B cell (primary cell): ENCODE measurements at regions not wholly inside any gene's neighbourhood (a gene's known extent, or its start where the extent isn't known, plus 50 kb on each side); places are given as distances from the start of the nearest gene placed in this dataset.

Experiments used
- ATAC-seq: fragments of 200-7000 bp; cut with Tn5 transposase; one replicate; pipeline ENCODE4 v1.10.0; 2021; ENCODE audit warnings: low read depth, mild to moderate bottlenecking, moderate number of reproducible peaks, moderate library complexity
- CTCF ChIA-PET: fragments of 350-600 bp; sonication (Branson Sonifier 250); formaldehyde crosslinking; loops from one replicate; lab custom pipeline; 2021; ENCODE audit warnings: antibody characterized with exemption, inconsistent platforms; lab: Charles Lee
- POLR2A ChIA-PET: fragments of 350-600 bp; sonication (Branson Sonifier 250); formaldehyde crosslinking; loops from one replicate; lab custom pipeline; 2021; ENCODE audit warnings: antibody characterized with exemption; lab: Charles Lee
- DNase-seq: peaks from one replicate; pipeline ENCODE4 v3.0.0; 2013
- H2AFZ ChIP-seq: 2 replicates; pipeline ENCODE4 v1.6.1; 2012; ENCODE audit warnings: mild to moderate bottlenecking, low read depth, low read length; ENCODE audit not compliant: insufficient read depth, poor library complexity, severe bottlenecking
- H3K27ac ChIP-seq, 2 donors: 1 replicate in 1 of 2; 2 replicates in 1 of 2; pipeline ENCODE4 v1.5.1; 2012 to 2013; ENCODE audit warnings: low read length in 2 of 2, mild to moderate bottlenecking in 2 of 2, moderate library complexity in 1 of 2
- H3K27me3 ChIP-seq, 4 experiments: fragments of 200-600 bp in 1 of 4; sonication (generic) in 1 of 4; replicated peaks in 1 of 4; 1 replicate in 2 of 4; 2 replicates in 2 of 4; pipeline versions ENCODE4 v1.6.1 to v1.7.0; 2013 to 2016; ENCODE audit warnings: low read length in 3 of 4, mild to moderate bottlenecking in 2 of 4, mixed read lengths in 1 of 4, moderate library complexity in 1 of 4; ENCODE audit not compliant: insufficient read depth in 4 of 4, control insufficient read depth in 3 of 4; ENCODE audit errors: control extremely low read depth in 1 of 4
- H3K36me3 ChIP-seq, 2 experiments: replicated peaks in 1 of 2; 1 replicate in 1 of 2; 2 replicates in 1 of 2; pipeline versions ENCODE4 v1.6.1 to v1.7.1; 2013; ENCODE audit warnings: low read length in 1 of 2; ENCODE audit not compliant: insufficient read depth in 2 of 2, control insufficient read depth in 1 of 2; ENCODE audit errors: control extremely low read depth in 1 of 2, extremely low read depth in 1 of 2
- H3K4me1 ChIP-seq, 2 donors: fragments of 200-600 bp in 1 of 2; sonication (generic) in 1 of 2; 1 replicate in 1 of 2; 2 replicates in 1 of 2; pipeline versions ENCODE4 v1.5.1 to v1.6.1; 2013 to 2017; ENCODE audit warnings: low read length in 2 of 2; ENCODE audit not compliant: control insufficient read depth in 2 of 2, insufficient read depth in 2 of 2
- H3K4me2 ChIP-seq: replicated peaks from 2 replicates; pipeline ENCODE3; 2012; ENCODE audit warnings: mild to moderate bottlenecking, low read depth, low read length; ENCODE audit not compliant: poor library complexity, severe bottlenecking
- H3K4me3 ChIP-seq, 5 experiments: fragments of 200-600 bp in 1 of 5; sonication (generic) in 1 of 5; 1 replicate in 3 of 5; 2 replicates in 2 of 5; pipeline versions ENCODE4 v1.5.1 to v1.7.0; 2011 to 2016; ENCODE audit warnings: low read length in 4 of 5, mild to moderate bottlenecking in 4 of 5, low read depth in 2 of 5, control low read depth in 1 of 5, moderate library complexity in 1 of 5; ENCODE audit not compliant: insufficient read depth in 1 of 5; ENCODE audit errors: control extremely low read depth in 1 of 5, extremely low read depth in 1 of 5
- H3K79me2 ChIP-seq: fragments of 200-600 bp; sonication (generic); one replicate; pipeline ENCODE4 v1.6.0; 2016; ENCODE audit warnings: low read length; ENCODE audit not compliant: control insufficient read depth, insufficient read depth
- H3K9ac ChIP-seq: fragments of 200-600 bp; sonication (generic); 2 replicates; pipeline ENCODE4 v1.6.1; 2017; ENCODE audit warnings: mild to moderate bottlenecking, low read length, moderate library complexity
- H3K9me3 ChIP-seq, 3 donors: one replicate each; pipeline versions ENCODE4 v1.6.1 to v1.7.1; 2013; ENCODE audit warnings: low read length in 2 of 3; ENCODE audit not compliant: control insufficient read depth in 2 of 3, insufficient read depth in 1 of 3; ENCODE audit errors: control extremely low read depth in 1 of 3
- H4K20me1 ChIP-seq: 2 replicates; pipeline ENCODE4 v1.6.0; 2012; ENCODE audit warnings: mild to moderate bottlenecking, low read length; ENCODE audit not compliant: insufficient read depth, control insufficient read depth, poor library complexity, severe bottlenecking
- H3K27ac Mint-ChIP-seq: one replicate; pipeline ENCODE4 v1.8.0; 2021; ENCODE audit warnings: mixed read lengths
- H3K27me3 Mint-ChIP-seq: one replicate; pipeline ENCODE4 v1.8.0; 2021; ENCODE audit warnings: mixed read lengths
- H3K4me1 Mint-ChIP-seq: one replicate; pipeline ENCODE4 v1.8.0; 2021; ENCODE audit warnings: mixed read lengths
- H3K4me3 Mint-ChIP-seq: one replicate; pipeline ENCODE4 v1.8.0; 2021; ENCODE audit warnings: mixed read lengths
- H3K9me3 Mint-ChIP-seq: one replicate; pipeline ENCODE4 v1.8.0; 2022; ENCODE audit warnings: mixed read lengths; ENCODE audit not compliant: insufficient read depth
- CTCF ChIP-seq: fragments of 200-600 bp; IDR thresholded peaks from one replicate; pipeline ENCODE4 v1.8.0; 2022; ENCODE audit warnings: antibody characterized with exemption, mild to moderate bottlenecking
- EZH2 ChIP-seq: IDR thresholded peaks from 2 replicates; pipeline ENCODE4 v1.6.1; 2012; ENCODE audit warnings: borderline replicate concordance, low read depth, mild to moderate bottlenecking, moderate library complexity, low read length; ENCODE audit not compliant: insufficient read depth, poor library complexity, severe bottlenecking
- WGBS: methylation state at CpG from one replicate; pipeline ENCODE4 v1.1.5; 2013; ENCODE audit warnings: missing lambda C conversion rate; ENCODE audit not compliant: insufficient coverage; 5-methylcytosine and 5-hydroxymethylcytosine counted together
- intact Hi-C: fragments of 100-400 bp; cut with micrococcal nuclease; formaldehyde crosslinking; loops from one replicate; pipeline ENCODE4 v1.10.0; 2022

GRCh38 chr10:20608503-20608902, 288.6 kb downstream of the NEBL start:
- no peaks in the 10 kb centered on the region for H3K79me2 ChIP-seq
- no peaks in the 10 kb centered on the region for H4K20me1 ChIP-seq
- Mint-ChIP-seq H3K27ac (no peak overlapping the region), H3K9me3 (peaks cover 5% of the 10 kb centered on the region), H3K27me3 (no peaks in the 10 kb centered on the region), H3K4me1 (no peaks in the 10 kb centered on the region), H3K4me3 (no peak overlapping the region)
- H3K4me1 ChIP-seq: no peaks in the 10 kb centered on the region
- no peak overlapping the region for H3K4me3 ChIP-seq
- DNase-seq (no peak), ATAC-seq (no peak)
- ChIA-PET POLR2A (no interaction called here), CTCF (no interaction called here)
- no peaks in the 10 kb centered on the region for H3K27me3 ChIP-seq
- TF ChIP-seq CTCF (no peak), EZH2 (no peak)
- H3K9me3 ChIP-seq: no peaks in the 10 kb centered on the region
- H3K36me3 ChIP-seq: no peaks in the 10 kb centered on the region
- no peak overlapping the region for H3K9ac ChIP-seq
- H2AFZ ChIP-seq: no peak overlapping the region
- no peak overlapping the region for H3K27ac ChIP-seq
- intact Hi-C loops: no loop called here
- H3K4me2 ChIP-seq: no peak overlapping the region

- no peak for ATAC-seq
Observed at GRCh38 chr10:20606985-20607384, 290.1 kb downstream of the NEBL start.

More at GRCh38 chr10:20606985-20607384, 290.1 kb downstream of the NEBL start:
- H4K20me1 ChIP-seq: no peaks in the 10 kb centered on the region
- intact Hi-C loops: no loop called here
- no peaks in the 10 kb centered on the region for H3K27me3 ChIP-seq
- H3K4me3 Mint-ChIP-seq: no peak overlapping the region
- no peak overlapping the region for H3K27ac Mint-ChIP-seq
- no peak for TF ChIP-seq EZH2
- no peak for TF ChIP-seq CTCF
- CTCF ChIA-PET: no interaction called here
- H3K4me1 ChIP-seq: no peaks in the 10 kb centered on the region
- H3K27ac ChIP-seq: no peak overlapping the region
- H3K4me3 ChIP-seq: no peak overlapping the region
- no CpG with 5 or more reads among the region's 5 CpGs for WGBS
- H3K27me3 Mint-ChIP-seq: no peaks in the 10 kb centered on the region
- POLR2A ChIA-PET: no interaction called here
- no peak for DNase-seq
- H3K79me2 ChIP-seq: no peaks in the 10 kb centered on the region
- no peaks in the 10 kb centered on the region for H3K36me3 ChIP-seq
- H3K9me3 ChIP-seq: no peaks in the 10 kb centered on the region
- no peak overlapping the region for H3K4me2 ChIP-seq
- H3K9me3 Mint-ChIP-seq: peaks cover 5% of the 10 kb centered on the region
- no peak overlapping the region for H3K9ac ChIP-seq
- no peak overlapping the region for H2AFZ ChIP-seq
- H3K4me1 Mint-ChIP-seq: no peaks in the 10 kb centered on the region
